ENCODE measurements at regions not wholly inside any gene's neighbourhood (a gene's known extent, or its start where the extent isn't known, plus 50 kb on each side); places are given as distances from the start of the nearest gene placed in this dataset.

DNA sequence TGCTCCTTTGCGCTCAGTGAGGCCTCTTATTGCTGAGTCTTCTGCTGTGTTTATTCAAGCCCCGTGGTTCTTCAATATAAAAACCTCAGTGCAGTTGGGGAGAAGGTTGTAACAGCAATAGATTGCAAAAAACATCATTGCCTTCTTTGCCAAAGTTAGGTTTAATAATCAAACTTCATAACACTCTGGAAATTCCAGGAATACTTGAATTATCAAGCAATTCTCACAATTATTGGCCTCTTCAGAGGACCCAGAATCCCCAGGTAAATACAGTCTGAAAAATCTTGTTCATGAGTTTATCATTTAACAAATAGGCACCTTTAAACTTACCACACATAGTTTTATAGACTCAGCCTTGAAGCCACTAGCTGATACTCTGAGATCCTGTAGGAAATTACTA, 213.6 kb downstream of the OGFRL1 start:
- no peak for TF ChIP-seq POLR2A (IDR thresholded peaks at IDR 0.05)
- TF ChIP-seq, protein P1, sequence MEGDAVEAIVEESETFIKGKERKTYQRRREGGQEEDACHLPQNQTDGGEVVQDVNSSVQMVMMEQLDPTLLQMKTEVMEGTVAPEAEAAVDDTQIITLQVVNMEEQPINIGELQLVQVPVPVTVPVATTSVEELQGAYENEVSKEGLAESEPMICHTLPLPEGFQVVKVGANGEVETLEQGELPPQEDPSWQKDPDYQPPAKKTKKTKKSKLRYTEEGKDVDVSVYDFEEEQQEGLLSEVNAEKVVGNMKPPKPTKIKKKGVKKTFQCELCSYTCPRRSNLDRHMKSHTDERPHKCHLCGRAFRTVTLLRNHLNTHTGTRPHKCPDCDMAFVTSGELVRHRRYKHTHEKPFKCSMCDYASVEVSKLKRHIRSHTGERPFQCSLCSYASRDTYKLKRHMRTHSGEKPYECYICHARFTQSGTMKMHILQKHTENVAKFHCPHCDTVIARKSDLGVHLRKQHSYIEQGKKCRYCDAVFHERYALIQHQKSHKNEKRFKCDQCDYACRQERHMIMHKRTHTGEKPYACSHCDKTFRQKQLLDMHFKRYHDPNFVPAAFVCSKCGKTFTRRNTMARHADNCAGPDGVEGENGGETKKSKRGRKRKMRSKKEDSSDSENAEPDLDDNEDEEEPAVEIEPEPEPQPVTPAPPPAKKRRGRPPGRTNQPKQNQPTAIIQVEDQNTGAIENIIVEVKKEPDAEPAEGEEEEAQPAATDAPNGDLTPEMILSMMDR (IDR thresholded peaks at IDR 0.05): no peak
